HCT116 (cell line): ENCODE measurements at regions not wholly inside any gene's neighbourhood (a gene's known extent, or its start where the extent isn't known, plus 50 kb on each side); places are given as distances from the start of the nearest gene placed in this dataset.

Experiments
- ATAC-seq: fragments of 200-7000 bp; cut with Tn5 transposase; 2 replicates; pipeline ENCODE4 v1.9.1; 2020; ENCODE audit warnings: mild to moderate bottlenecking, moderate library complexity
- BruUV-seq: library from RNA; stranded (reverse); fragments of 400-500 nt; replicated peaks from 2 replicates; lab custom pipeline; 2021; lab: Mats Ljungman, UMichigan
- CTCF ChIA-PET: fragments of 300-600 bp; sonication (Branson Sonifier 250); formaldehyde crosslinking; loops from one replicate; lab custom pipeline; 2021; ENCODE audit warnings: antibody characterized with exemption; lab: Charles Lee
- POLR2A ChIA-PET: fragments of 300-600, 350-600 bp; sonication (Branson Sonifier 250); formaldehyde crosslinking; loops from one replicate; lab custom pipeline; 2021; ENCODE audit warnings: antibody characterized with exemption; lab: Charles Lee
- RAD21 ChIA-PET, 2 experiments: fragments of 300-600 bp; sonication (Branson Sonifier 250); formaldehyde crosslinking; loops; one replicate each; lab custom pipeline; 2023; ENCODE audit warnings: low total read pairs in 2 of 2; ENCODE audit not compliant: uncharacterized antibody in 2 of 2, unreplicated experiment in 2 of 2, low non-redundant PET in 1 of 2; lab: Charles Lee
- DNase-seq: peaks from one replicate; pipeline ENCODE4 v3.0.0-alpha.2; 2010; ENCODE audit warnings: low read depth, low spot score
- H2AFZ ChIP-seq: fragments of 200-600 bp; shearing (Covaris generic), sonication (generic); 2 replicates; pipeline ENCODE4 v1.6.1; 2017; ENCODE audit warnings: low read depth, mixed run types, mixed read lengths, antibody characterized with exemption, low read length; ENCODE audit not compliant: poor library complexity, severe bottlenecking
- H3K27ac ChIP-seq: 2 replicates; pipeline ENCODE4 v1.5.1; 2012; ENCODE audit warnings: low read depth, low read length
- H3K27me3 ChIP-seq: fragments of 200-600 bp; sonication (generic); 2 replicates; pipeline ENCODE4 v1.6.1; 2016; ENCODE audit warnings: mixed run types, low read length, mixed read lengths; ENCODE audit not compliant: insufficient read depth
- H3K36me3 ChIP-seq, 2 experiments: fragments of 200-500 bp in 1 of 2; fragments of 200-600 bp in 1 of 2; sonication (Bioruptor generic) in 1 of 2; sonication (generic) in 1 of 2; 2 replicates each; pipeline versions ENCODE4 v1.5.1 to v1.6.1; 2014 to 2016; ENCODE audit warnings: low read length in 2 of 2, inconsistent platforms in 1 of 2, mixed read lengths in 1 of 2, mixed run types in 1 of 2; ENCODE audit not compliant: insufficient read depth in 2 of 2, control insufficient read depth in 1 of 2
- H3K4me1 ChIP-seq, 2 experiments: fragments of 200-600 bp in 1 of 2; sonication (generic) in 1 of 2; 2 replicates each; pipeline versions ENCODE4 v1.5.1 to v1.6.1; 2012 to 2017; ENCODE audit warnings: low read length in 2 of 2, inconsistent platforms in 1 of 2, mild to moderate bottlenecking in 1 of 2, mixed read lengths in 1 of 2, mixed run types in 1 of 2, moderate library complexity in 1 of 2; ENCODE audit not compliant: insufficient read depth in 2 of 2, control insufficient read depth in 1 of 2
- H3K4me2 ChIP-seq: fragments of 200-600 bp; sonication (generic); 2 replicates; pipeline ENCODE4 v1.6.1; 2017; ENCODE audit warnings: mixed run types, low read length, mixed read lengths
- H3K4me3 ChIP-seq, 2 experiments: fragments of 200-600 bp in 1 of 2; sonication (generic) in 1 of 2; replicated peaks in 1 of 2; 2 replicates each; pipeline ENCODE4 v1.5.1; 2011 to 2016; ENCODE audit warnings: low read length in 2 of 2, control low read depth in 1 of 2, low read depth in 1 of 2, mild to moderate bottlenecking in 1 of 2, mixed read lengths in 1 of 2, mixed run types in 1 of 2
- H3K79me2 ChIP-seq: fragments of 200-600 bp; sonication (generic); 2 replicates; pipeline ENCODE4 v1.6.1; 2017; ENCODE audit warnings: mild to moderate bottlenecking, mixed run types, low read length, moderate library complexity, mixed read lengths; ENCODE audit not compliant: insufficient read depth
- H3K9ac ChIP-seq: fragments of 200-600 bp; sonication (generic); 2 replicates; pipeline ENCODE4 v1.6.1; 2016; ENCODE audit warnings: low read length, mixed read lengths
- H3K9me2 ChIP-seq: fragments of 200-600 bp; sonication (generic), shearing (Covaris generic); 2 replicates; pipeline ENCODE4 v1.6.1; 2017; ENCODE audit warnings: mixed run types, mild to moderate bottlenecking, moderate library complexity; ENCODE audit not compliant: insufficient read depth
- H3K9me3 ChIP-seq, 2 experiments: fragments of 200-500 bp in 1 of 2; fragments of 200-600 bp in 1 of 2; sonication (Bioruptor generic) in 1 of 2; sonication (generic) in 1 of 2; 2 replicates each; pipeline ENCODE4 v1.6.1; 2014 to 2017; ENCODE audit warnings: low read length in 2 of 2, mixed read lengths in 2 of 2, inconsistent platforms in 1 of 2, low read depth in 1 of 2, mild to moderate bottlenecking in 1 of 2, mixed run types in 1 of 2, moderate library complexity in 1 of 2; ENCODE audit not compliant: control insufficient read depth in 1 of 2, insufficient read depth in 1 of 2
- H4K20me1 ChIP-seq: fragments of 200-600 bp; sonication (generic), shearing (Covaris generic); 2 replicates; pipeline ENCODE4 v1.6.1; 2017; ENCODE audit warnings: mixed run types, mild to moderate bottlenecking, moderate library complexity; ENCODE audit not compliant: insufficient read depth
- CEBPB ChIP-seq: IDR thresholded peaks from 2 replicates; pipeline ENCODE4 v1.6.1; 2012; ENCODE audit warnings: low read depth
- EGR1 ChIP-seq: IDR thresholded peaks from 2 replicates; pipeline ENCODE4 v1.6.1; 2012; ENCODE audit warnings: low read depth
- POLR2AphosphoS5 ChIP-seq: IDR thresholded peaks from 2 replicates; pipeline ENCODE4 v1.6.1; 2011; ENCODE audit warnings: mild to moderate bottlenecking, low read depth, low read length, moderate library complexity
- RAD21 ChIP-seq: IDR thresholded peaks from 2 replicates; pipeline ENCODE4 v1.6.1; 2012; ENCODE audit warnings: low read depth, mild to moderate bottlenecking
- SIN3A ChIP-seq: IDR thresholded peaks from 2 replicates; pipeline ENCODE4 v1.6.1; 2012; ENCODE audit warnings: low read depth
- SRF ChIP-seq: IDR thresholded peaks from 2 replicates; pipeline ENCODE4 v1.6.1; 2012; ENCODE audit warnings: low read depth
- TCF7L2 ChIP-seq: IDR thresholded peaks from 2 replicates; pipeline ENCODE4 v1.7.0; 2011; ENCODE audit warnings: borderline replicate concordance, inconsistent platforms; ENCODE audit not compliant: insufficient read depth, insufficient read length; ENCODE audit errors: extremely low read depth
- YY1 ChIP-seq: IDR thresholded peaks from 2 replicates; pipeline ENCODE4 v1.6.1; 2011; ENCODE audit warnings: low read length, low read depth, moderate library complexity, mild to moderate bottlenecking; ENCODE audit not compliant: insufficient replicate concordance; ENCODE audit errors: extremely low read depth
- ZBTB33 ChIP-seq: IDR thresholded peaks from 2 replicates; pipeline ENCODE4 v1.6.1; 2011; ENCODE audit warnings: mild to moderate bottlenecking, low read length, moderate library complexity; ENCODE audit not compliant: insufficient replicate concordance; ENCODE audit errors: extremely low read depth
- ZFX ChIP-seq: fragments of 450-650 bp; IDR thresholded peaks from 2 replicates; pipeline ENCODE4 v1.6.1; 2017
- intact Hi-C: fragments of 100-400 bp; cut with micrococcal nuclease; formaldehyde crosslinking; loops from 2 replicates; pipeline ENCODE4 v1.10.0; 2022

GRCh38 chr6:121522265-121522664 is 86.8 kb downstream of the GJA1 start:
- Histone ChIP-seq H4K20me1 (no peaks in the 10 kb centered on the region), H3K4me3 (no peak overlapping the region), H3K27ac (no peak overlapping the region), H2AFZ (peak overlapping the region; percentile 46), H3K36me3 (no peaks in the 10 kb centered on the region), H3K4me1 (no peaks in the 10 kb centered on the region), H3K27me3 (no peaks in the 10 kb centered on the region), H3K9me3 (no peaks in the 10 kb centered on the region), H3K79me2 (no peaks in the 10 kb centered on the region), H3K4me2 (no peak overlapping the region), H3K9ac (no peak overlapping the region), H3K9me2 (no peaks in the 10 kb centered on the region; the same call in 1 of the 2 replicates)
- no TSS peak for BruUV-seq
- DNase-seq (no peak), ATAC-seq (no peak)
- TF ChIP-seq TCF7L2 (no peak), RAD21 (no peak), YY1 (no peak), CEBPB (no peak), SIN3A (no peak), ZFX (no peak), SRF (no peak), POLR2AphosphoS5 (no peak), ZBTB33 (no peak), EGR1 (no peak)
- intact Hi-C loops = no loop called here
- RAD21 ChIA-PET = no interaction called here
- CTCF ChIA-PET = interaction anchor here (1.2 kb wide), 1 partner anchor 327 kb away, joined by 3 read pairs; no protein-coding TSS in a partner anchor
- POLR2A ChIA-PET = no interaction called here
